ENCODE measurements at regions not wholly inside any gene's neighbourhood (a gene's known extent, or its start where the extent isn't known, plus 50 kb on each side); places are given as distances from the start of the nearest gene placed in this dataset.

- in situ Hi-C loops (cut with HindIII; ENCODE audit: low sequenced_read_pairs): no loop called here
- DNase-seq (ENCODE audit: low read depth, low spot score): no peak
- H3K4me3 ChIP-seq (ENCODE audit: low read depth, low read length): no peak overlapping the region
- TF ChIP-seq CTCF (IDR thresholded peaks at IDR 0.05; ENCODE audit: low read depth, low read length): no peak
Measured at GRCh38 chr10:57624856-57625592, 642.7 kb downstream of the IPMK start.

DNA sequence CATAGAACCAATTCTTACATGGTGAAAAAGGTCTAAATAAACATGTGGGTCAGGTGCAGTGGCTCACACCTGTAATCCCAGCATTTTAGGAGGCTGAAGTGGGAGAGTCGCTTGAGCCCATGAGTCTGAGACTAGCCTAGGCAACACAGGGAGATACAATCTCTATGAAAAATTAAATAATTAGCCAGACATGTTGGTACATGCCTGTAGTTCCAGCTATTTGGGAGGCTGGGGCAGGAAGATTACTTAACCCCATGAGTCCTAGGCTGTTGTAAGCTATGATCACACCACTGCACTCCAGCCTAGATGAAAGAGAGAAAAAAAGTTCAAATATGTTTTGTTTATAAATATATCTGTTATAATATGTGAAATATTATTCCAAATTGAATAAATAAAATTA lies 643.6 kb downstream of the IPMK start:
- no peak overlapping the region for H3K4me3 ChIP-seq (ENCODE audit: low read depth, low read length)
- in situ Hi-C loops (cut with HindIII; ENCODE audit: low sequenced_read_pairs): no loop called here
- no peak for TF ChIP-seq CTCF (IDR thresholded peaks at IDR 0.05; ENCODE audit: low read depth, low read length)
- DNase-seq (ENCODE audit: low read depth, low spot score): no peak

GRCh38 chr10:57621466-57621865 lies 646.2 kb downstream of the IPMK start:
- no peak for TF ChIP-seq CTCF (IDR thresholded peaks at IDR 0.05; ENCODE audit: low read depth, low read length)
- H3K4me3 ChIP-seq (ENCODE audit: low read depth, low read length): no peak overlapping the region
- no peak for DNase-seq (ENCODE audit: low read depth, low spot score)
- in situ Hi-C loops (cut with HindIII; ENCODE audit: low sequenced_read_pairs): no loop called here

GRCh38 chr10:57605948-57606485 lies 661.7 kb downstream of the IPMK start:
- DNase-seq (ENCODE audit: low read depth, low spot score): no peak
- no peak for TF ChIP-seq CTCF (IDR thresholded peaks at IDR 0.05; ENCODE audit: low read depth, low read length)
- no peak overlapping the region for H3K4me3 ChIP-seq (ENCODE audit: low read depth, low read length)
- in situ Hi-C loops (cut with HindIII; ENCODE audit: low sequenced_read_pairs): no loop called here

GRCh38 chr10:57599440-57599839 lies 668.3 kb downstream of the IPMK start:
- no peak for DNase-seq (ENCODE audit: low read depth, low spot score)

DNA sequence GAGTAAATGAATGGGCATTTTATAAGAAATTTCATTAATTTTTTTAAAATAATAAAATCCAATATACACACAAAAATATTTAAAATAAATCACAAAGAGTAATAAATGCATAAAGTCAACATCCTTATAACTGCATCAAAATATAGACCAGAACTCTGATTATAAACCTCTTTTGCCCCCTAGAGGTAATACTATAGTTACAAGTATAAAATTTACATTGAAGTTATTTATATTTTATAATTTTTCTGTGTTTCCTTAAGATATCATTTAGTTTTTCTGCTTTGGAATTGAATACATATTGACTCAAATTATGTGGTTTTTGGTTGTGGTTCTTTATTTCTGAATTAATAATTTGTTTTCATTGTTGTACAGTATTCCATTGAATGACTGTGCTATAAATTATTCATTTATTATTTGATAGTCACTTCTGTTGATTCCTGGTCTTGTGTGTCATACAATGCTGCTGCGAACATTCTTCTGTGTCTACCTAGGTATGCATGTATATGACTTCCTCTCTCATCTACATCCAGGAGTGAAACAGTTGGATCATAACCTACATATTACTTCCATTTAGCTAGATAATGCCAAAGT lies 673.6 kb downstream of the IPMK start:
- DNase-seq (ENCODE audit: low read depth, low spot score): no peak
- H3K4me3 ChIP-seq (ENCODE audit: low read depth, low read length): no peak overlapping the region
- TF ChIP-seq CTCF (IDR thresholded peaks at IDR 0.05; ENCODE audit: low read depth, low read length): no peak
- in situ Hi-C loops (cut with HindIII; ENCODE audit: low sequenced_read_pairs): no loop called here

More at GRCh38 chr10:57599440-57599839, 668.3 kb downstream of the IPMK start:
- no peak for TF ChIP-seq CTCF (IDR thresholded peaks at IDR 0.05; ENCODE audit: low read depth, low read length)
- no peak overlapping the region for H3K4me3 ChIP-seq (ENCODE audit: low read depth, low read length)
- in situ Hi-C loops (cut with HindIII; ENCODE audit: low sequenced_read_pairs): no loop called here

Data from astrocyte of the spinal cord (primary cell).